ENCODE measurements at regions not wholly inside any gene's neighbourhood (a gene's known extent, or its start where the extent isn't known, plus 50 kb on each side); places are given as distances from the start of the nearest gene placed in this dataset.

DNA sequence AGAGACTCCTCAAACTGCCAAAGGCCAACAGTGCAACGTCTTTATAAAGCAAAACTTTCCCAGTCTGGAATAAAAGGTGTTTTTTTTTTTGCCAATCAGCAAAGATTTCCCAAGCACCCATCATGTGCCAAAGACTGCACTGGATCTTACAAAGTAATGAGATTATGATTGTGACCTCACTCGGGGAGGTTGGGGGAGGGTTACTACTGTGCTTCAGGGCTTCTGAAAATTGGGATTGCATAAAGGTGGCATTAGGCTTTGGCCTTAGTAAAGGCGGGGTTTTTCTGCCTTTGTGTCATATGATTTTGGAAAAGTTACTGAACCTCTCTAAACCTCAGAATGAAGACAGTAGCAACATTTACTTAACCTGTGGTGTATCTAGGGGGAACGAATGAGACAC is 233.8 kb downstream of the DACT1 start:
- TF ChIP-seq POLR2A (IDR thresholded peaks at IDR 0.05) (no peak), EP300 (IDR thresholded peaks at IDR 0.05) (no peak)
- TF ChIP-seq, protein P1, sequence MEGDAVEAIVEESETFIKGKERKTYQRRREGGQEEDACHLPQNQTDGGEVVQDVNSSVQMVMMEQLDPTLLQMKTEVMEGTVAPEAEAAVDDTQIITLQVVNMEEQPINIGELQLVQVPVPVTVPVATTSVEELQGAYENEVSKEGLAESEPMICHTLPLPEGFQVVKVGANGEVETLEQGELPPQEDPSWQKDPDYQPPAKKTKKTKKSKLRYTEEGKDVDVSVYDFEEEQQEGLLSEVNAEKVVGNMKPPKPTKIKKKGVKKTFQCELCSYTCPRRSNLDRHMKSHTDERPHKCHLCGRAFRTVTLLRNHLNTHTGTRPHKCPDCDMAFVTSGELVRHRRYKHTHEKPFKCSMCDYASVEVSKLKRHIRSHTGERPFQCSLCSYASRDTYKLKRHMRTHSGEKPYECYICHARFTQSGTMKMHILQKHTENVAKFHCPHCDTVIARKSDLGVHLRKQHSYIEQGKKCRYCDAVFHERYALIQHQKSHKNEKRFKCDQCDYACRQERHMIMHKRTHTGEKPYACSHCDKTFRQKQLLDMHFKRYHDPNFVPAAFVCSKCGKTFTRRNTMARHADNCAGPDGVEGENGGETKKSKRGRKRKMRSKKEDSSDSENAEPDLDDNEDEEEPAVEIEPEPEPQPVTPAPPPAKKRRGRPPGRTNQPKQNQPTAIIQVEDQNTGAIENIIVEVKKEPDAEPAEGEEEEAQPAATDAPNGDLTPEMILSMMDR (IDR thresholded peaks at IDR 0.05): no peak
- H3K4me3 ChIP-seq: no peak overlapping the region
- no peaks in the 10 kb centered on the region for H3K27me3 ChIP-seq
- no peak overlapping the region for H3K27ac ChIP-seq
- no peaks in the 10 kb centered on the region for H3K36me3 ChIP-seq
- intact Hi-C loops (cut with DNase I): no loop called here
- H3K4me1 ChIP-seq: no peaks in the 10 kb centered on the region
- WGBS, 2 donors: 85 to 87% methylated on average over 4 of the region's 4 CpGs
- no peak for DNase-seq
- H3K9me3 ChIP-seq: no peaks in the 10 kb centered on the region

DNA sequence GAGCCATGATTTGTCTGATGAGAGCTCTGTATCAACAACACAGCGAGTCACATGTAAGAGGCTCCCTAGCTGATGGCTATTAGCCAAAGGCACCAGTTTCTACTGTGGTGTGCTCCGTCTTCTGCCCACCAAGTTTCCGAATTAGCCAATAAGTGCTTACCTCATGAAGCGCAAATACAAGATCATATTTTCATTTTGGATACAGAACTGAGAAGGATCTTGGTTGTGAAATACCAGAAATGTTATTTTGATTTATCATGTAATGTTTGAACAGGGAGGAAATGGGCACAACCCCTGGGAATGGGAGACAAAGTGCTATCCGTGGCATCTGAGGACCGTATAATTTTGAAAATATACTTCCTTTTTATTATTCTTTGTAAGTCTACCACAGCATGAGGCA is 234.3 kb downstream of the DACT1 start:
- Histone ChIP-seq H3K9me3 (no peaks in the 10 kb centered on the region), H3K27ac (no peak overlapping the region), H3K4me1 (no peaks in the 10 kb centered on the region), H3K36me3 (no peaks in the 10 kb centered on the region), H3K27me3 (no peaks in the 10 kb centered on the region), H3K4me3 (no peak overlapping the region)
- WGBS, 2 donors: 82 to 83% methylated on average over 6 of the region's 6 CpGs
- no peak for DNase-seq
- TF ChIP-seq, protein P1 (IDR thresholded peaks at IDR 0.05): no peak
- TF ChIP-seq POLR2AphosphoS5 (IDR thresholded peaks at IDR 0.05): no peak
- no peak for TF ChIP-seq EP300 (IDR thresholded peaks at IDR 0.05)
- no peak for TF ChIP-seq POLR2A (IDR thresholded peaks at IDR 0.05)
- intact Hi-C loops (cut with DNase I): no loop called here

GRCh38 chr14:58873228-58873953 is 235.6 kb downstream of the DACT1 start:
- intact Hi-C loops (cut with DNase I): no loop called here
- 51 to 80% methylated on average over 5 of the region's 5 CpGs for whole genome bisulfite sequencing, 2 donors
- TF ChIP-seq EP300 (IDR thresholded peaks at IDR 0.05): no peak
- TF ChIP-seq POLR2A (IDR thresholded peaks at IDR 0.05): no peak
- TF ChIP-seq POLR2AphosphoS5 (IDR thresholded peaks at IDR 0.05): no peak
- TF ChIP-seq, protein P1 (IDR thresholded peaks at IDR 0.05): no peak

DNA sequence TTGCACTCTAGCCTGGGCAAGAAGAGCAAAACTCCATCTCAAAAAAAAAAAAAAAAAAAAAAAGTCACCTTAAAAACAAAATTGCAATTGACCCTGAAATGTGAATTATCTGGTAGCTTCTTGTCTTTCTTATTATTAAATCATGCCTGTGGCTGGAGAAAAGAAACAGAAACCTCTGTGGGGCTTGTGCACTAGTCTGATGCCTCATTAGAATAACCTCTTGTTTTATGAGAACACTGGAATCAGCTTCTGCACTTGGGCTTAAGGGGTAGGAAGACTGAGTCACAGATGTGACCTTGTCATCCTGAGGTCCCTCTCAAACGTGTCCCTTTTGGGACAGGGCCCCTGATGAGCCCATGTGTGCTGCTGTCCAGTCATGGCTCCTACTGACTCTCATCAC is 237.9 kb downstream of the DACT1 start:
- WGBS, 2 donors: 59 to 76% methylated on average over 1 of the region's 1 CpG
- Histone ChIP-seq H3K27ac (no peak overlapping the region), H3K4me3 (no peak overlapping the region), H3K27me3 (no peaks in the 10 kb centered on the region), H3K36me3 (no peaks in the 10 kb centered on the region), H3K4me1 (no peaks in the 10 kb centered on the region), H3K9me3 (no peaks in the 10 kb centered on the region)
- TF ChIP-seq POLR2A (IDR thresholded peaks at IDR 0.05) (no peak), POLR2AphosphoS5 (IDR thresholded peaks at IDR 0.05) (no peak), EP300 (IDR thresholded peaks at IDR 0.05) (no peak)
- TF ChIP-seq, protein P1 (IDR thresholded peaks at IDR 0.05): no peak
- intact Hi-C loops (cut with DNase I): no loop called here
- DNase-seq: no peak

More at GRCh38 chr14:58873228-58873953, 235.6 kb downstream of the DACT1 start:
- H3K36me3 ChIP-seq: no peaks in the 10 kb centered on the region
- no peaks in the 10 kb centered on the region for H3K4me1 ChIP-seq
- DNase-seq: no peak
- no peak overlapping the region for H3K27ac ChIP-seq
- H3K27me3 ChIP-seq: no peaks in the 10 kb centered on the region
- no peak overlapping the region for H3K4me3 ChIP-seq
- H3K9me3 ChIP-seq: no peaks in the 10 kb centered on the region

GRCh38 chr14:58876608-58877007 is 238.8 kb downstream of the DACT1 start:
- H3K36me3 ChIP-seq: no peaks in the 10 kb centered on the region
- TF ChIP-seq, protein P1 (IDR thresholded peaks at IDR 0.05): no peak
- no peak for TF ChIP-seq EP300 (IDR thresholded peaks at IDR 0.05)

More at GRCh38 chr14:58876608-58877007, 238.8 kb downstream of the DACT1 start:
- H3K27me3 ChIP-seq: no peaks in the 10 kb centered on the region
- H3K9me3 ChIP-seq: no peaks in the 10 kb centered on the region
- H3K4me3 ChIP-seq: no peak overlapping the region
- no peak for DNase-seq
- H3K4me1 ChIP-seq: no peaks in the 10 kb centered on the region
- no peak overlapping the region for H3K27ac ChIP-seq
- intact Hi-C loops (cut with DNase I): no loop called here
